Neural crest cell (in vitro differentiated cells): ENCODE measurements at regions not wholly inside any gene's neighbourhood (a gene's known extent, or its start where the extent isn't known, plus 50 kb on each side); places are given as distances from the start of the nearest gene placed in this dataset.

Experiments used
- DNase-seq: peaks from one replicate; pipeline ENCODE4 v3.0.0; 2021; ENCODE audit warnings: low read depth, mixed read lengths, low spot score
- H3K27ac Mint-ChIP-seq: one replicate; pipeline ENCODE4 v1.8.0; 2021; ENCODE audit warnings: mild to moderate bottlenecking, mixed read lengths; ENCODE audit not compliant: unreplicated experiment
- H3K27me3 Mint-ChIP-seq: 2 replicates; pipeline ENCODE4 v1.8.0; 2021; ENCODE audit warnings: low read depth, mild to moderate bottlenecking, mixed read lengths
- H3K36me3 Mint-ChIP-seq: 2 replicates; pipeline ENCODE4 v1.8.0; 2021; ENCODE audit warnings: low read depth, mild to moderate bottlenecking, mixed read lengths
- H3K4me1 Mint-ChIP-seq: 2 replicates; pipeline ENCODE4 v1.8.0; 2021; ENCODE audit warnings: mixed read lengths
- H3K4me3 Mint-ChIP-seq: one replicate; pipeline ENCODE4 v1.8.0; 2021; ENCODE audit warnings: mild to moderate bottlenecking, mixed read lengths
- H3K9me3 Mint-ChIP-seq: 2 replicates; pipeline ENCODE4 v1.8.0; 2021; ENCODE audit warnings: mixed read lengths
- TF ChIP-seq, protein P1 (sequence below): fragments of 200-600 bp; sonication (generic); conservative IDR thresholded peaks from 2 replicates; pipeline ENCODE4 v1.5.0; 2021; ENCODE audit warnings: antibody characterized with exemption, mild to moderate bottlenecking

DNA sequence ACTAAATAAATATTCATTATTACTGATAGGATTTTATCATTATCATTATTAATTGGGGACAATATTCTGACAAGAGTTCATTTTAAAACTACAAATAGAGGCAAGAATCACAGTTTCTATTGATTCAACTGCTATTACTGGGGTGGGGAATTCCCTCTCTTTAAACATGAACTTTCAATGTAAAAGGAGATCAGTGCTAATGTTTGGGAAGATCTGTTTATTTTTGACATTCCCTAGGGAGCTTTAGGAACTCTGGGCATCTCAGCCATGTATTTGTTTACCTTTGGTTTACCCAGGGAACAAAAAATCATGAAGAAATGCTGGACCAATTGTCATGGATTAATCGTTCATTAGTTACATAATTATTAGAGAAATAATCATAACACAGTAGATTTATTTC, 443.2 kb upstream of the AKR1E2 start:
- peaks cover 22% of the 10 kb centered on the region for H3K4me1 Mint-ChIP-seq
- no peak for DNase-seq
- H3K27me3 Mint-ChIP-seq, result no peaks in the 10 kb centered on the region
- no peak overlapping the region for H3K27ac Mint-ChIP-seq
- no peak overlapping the region for H3K4me3 Mint-ChIP-seq
- TF ChIP-seq, protein P1, sequence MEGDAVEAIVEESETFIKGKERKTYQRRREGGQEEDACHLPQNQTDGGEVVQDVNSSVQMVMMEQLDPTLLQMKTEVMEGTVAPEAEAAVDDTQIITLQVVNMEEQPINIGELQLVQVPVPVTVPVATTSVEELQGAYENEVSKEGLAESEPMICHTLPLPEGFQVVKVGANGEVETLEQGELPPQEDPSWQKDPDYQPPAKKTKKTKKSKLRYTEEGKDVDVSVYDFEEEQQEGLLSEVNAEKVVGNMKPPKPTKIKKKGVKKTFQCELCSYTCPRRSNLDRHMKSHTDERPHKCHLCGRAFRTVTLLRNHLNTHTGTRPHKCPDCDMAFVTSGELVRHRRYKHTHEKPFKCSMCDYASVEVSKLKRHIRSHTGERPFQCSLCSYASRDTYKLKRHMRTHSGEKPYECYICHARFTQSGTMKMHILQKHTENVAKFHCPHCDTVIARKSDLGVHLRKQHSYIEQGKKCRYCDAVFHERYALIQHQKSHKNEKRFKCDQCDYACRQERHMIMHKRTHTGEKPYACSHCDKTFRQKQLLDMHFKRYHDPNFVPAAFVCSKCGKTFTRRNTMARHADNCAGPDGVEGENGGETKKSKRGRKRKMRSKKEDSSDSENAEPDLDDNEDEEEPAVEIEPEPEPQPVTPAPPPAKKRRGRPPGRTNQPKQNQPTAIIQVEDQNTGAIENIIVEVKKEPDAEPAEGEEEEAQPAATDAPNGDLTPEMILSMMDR, result no peak
- H3K36me3 Mint-ChIP-seq, result no peaks in the 10 kb centered on the region
- no peaks in the 10 kb centered on the region for H3K9me3 Mint-ChIP-seq

DNA sequence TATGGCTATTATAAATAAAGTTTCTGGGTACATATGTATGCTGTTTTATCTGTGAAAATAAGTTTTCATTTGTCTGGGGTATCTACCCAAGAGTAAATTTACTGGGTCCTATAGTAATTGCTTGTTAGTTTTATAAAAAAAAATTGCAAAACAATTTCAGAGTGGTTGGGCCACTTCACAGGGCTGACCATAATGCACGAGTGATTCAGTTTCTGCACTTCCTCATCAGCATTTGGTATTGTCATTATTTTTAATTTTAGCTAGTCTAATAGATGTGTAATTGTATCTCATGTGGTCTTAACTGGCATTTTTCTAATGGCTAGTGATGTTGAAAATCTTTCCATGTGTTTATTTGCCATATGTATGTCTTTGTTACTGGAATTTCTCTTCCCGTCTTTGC, 452.4 kb upstream of the AKR1E2 start:
- Mint-ChIP-seq H3K36me3 (no peaks in the 10 kb centered on the region), H3K4me1 (peaks cover 22% of the 10 kb centered on the region)

GRCh38 chr10:4373098-4373497, 452.9 kb upstream of the AKR1E2 start:
- H3K9me3 Mint-ChIP-seq, result peaks cover 4% of the 10 kb centered on the region
- peaks cover 22% of the 10 kb centered on the region for H3K4me1 Mint-ChIP-seq
- H3K27me3 Mint-ChIP-seq, result no peaks in the 10 kb centered on the region
- TF ChIP-seq, protein P1, result no peak
- H3K27ac Mint-ChIP-seq, result no peak overlapping the region
- no peaks in the 10 kb centered on the region for H3K36me3 Mint-ChIP-seq
- no peak overlapping the region for H3K4me3 Mint-ChIP-seq
- DNase-seq, result no peak

More for the DNA sequence above, 452.4 kb upstream of the AKR1E2 start:
- no peaks in the 10 kb centered on the region for H3K27me3 Mint-ChIP-seq
- DNase-seq, result no peak
- TF ChIP-seq, protein P1, result no peak
- H3K27ac Mint-ChIP-seq, result no peak overlapping the region
- H3K4me3 Mint-ChIP-seq, result no peak overlapping the region
- peaks cover 1% of the 10 kb centered on the region for H3K9me3 Mint-ChIP-seq

DNA sequence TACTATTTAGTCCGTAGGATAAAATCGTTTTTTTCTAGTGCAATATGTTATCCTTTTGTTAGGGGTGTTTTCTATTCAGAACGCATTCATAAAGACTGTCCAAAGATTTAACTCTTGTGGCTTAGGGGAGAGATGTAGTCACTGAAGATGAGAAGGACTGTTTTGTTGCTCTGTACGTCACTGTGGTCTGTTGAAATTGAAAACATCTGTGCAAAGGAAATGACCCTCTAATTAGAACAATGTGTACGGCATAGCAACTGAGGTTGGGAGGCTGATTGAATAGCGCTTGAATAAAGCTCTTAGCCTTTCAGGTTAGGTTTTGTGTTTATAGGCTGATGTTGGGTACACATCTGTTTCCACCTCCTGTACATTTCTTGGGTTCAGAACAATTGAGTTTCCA, 453.4 kb upstream of the AKR1E2 start:
- no peaks in the 10 kb centered on the region for H3K27me3 Mint-ChIP-seq
- peaks cover 4% of the 10 kb centered on the region for H3K9me3 Mint-ChIP-seq
- no peak overlapping the region for H3K4me3 Mint-ChIP-seq
- H3K27ac Mint-ChIP-seq, result no peak overlapping the region
- no peaks in the 10 kb centered on the region for H3K36me3 Mint-ChIP-seq
- peaks cover 22% of the 10 kb centered on the region for H3K4me1 Mint-ChIP-seq
- TF ChIP-seq, protein P1, result no peak
- DNase-seq, result no peak

DNA sequence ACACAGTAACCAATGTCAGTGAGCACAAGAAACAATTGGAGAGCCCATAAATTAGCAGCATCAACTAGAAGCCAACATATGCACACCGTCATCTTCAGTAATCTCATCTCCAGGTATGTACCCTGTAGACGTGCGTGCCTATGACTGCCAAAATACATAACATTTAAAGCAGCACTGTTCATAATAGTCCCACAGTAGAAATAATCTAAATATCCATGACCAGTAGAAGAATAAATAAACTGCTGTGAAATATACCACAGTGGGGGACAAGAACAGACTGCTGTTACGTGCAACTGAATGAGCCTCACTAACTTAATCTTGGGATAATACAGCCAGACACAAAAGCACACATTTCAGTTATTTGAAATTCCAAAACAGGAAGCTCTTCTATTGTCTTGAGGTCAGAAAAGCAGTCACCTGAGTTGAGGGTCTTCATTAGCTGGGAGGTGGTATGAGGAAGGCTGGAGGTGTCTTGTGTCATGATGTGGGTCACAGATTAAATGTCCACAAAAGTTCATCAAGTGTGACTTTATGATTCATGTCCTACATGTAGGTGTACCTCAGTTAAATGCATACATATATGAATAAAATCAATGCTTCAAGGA, 454.2 kb upstream of the AKR1E2 start:
- Mint-ChIP-seq H3K4me3 (no peak overlapping the region), H3K9me3 (peaks cover 4% of the 10 kb centered on the region), H3K27me3 (no peaks in the 10 kb centered on the region), H3K27ac (no peak overlapping the region), H3K4me1 (peaks cover 22% of the 10 kb centered on the region), H3K36me3 (no peaks in the 10 kb centered on the region)
- TF ChIP-seq, protein P1, result no peak
- no peak for DNase-seq
